Type B pancreatic cell (in vitro differentiated cells): ENCODE measurements at regions not wholly inside any gene's neighbourhood (a gene's known extent, or its start where the extent isn't known, plus 50 kb on each side); places are given as distances from the start of the nearest gene placed in this dataset.

ENCODE experiments used
- DNase-seq: peaks from one replicate; pipeline ENCODE4 v3.0.0; 2021; ENCODE audit warnings: mixed read lengths; ENCODE audit not compliant: unreplicated experiment; ENCODE audit errors: extremely low spot score
- H3K27ac Mint-ChIP-seq: 2 replicates; pipeline ENCODE4 v1.8.0; 2021; ENCODE audit warnings: mild to moderate bottlenecking, mixed read lengths
- H3K27me3 Mint-ChIP-seq: 2 replicates; pipeline ENCODE4 v1.8.0; 2021; ENCODE audit warnings: mixed read lengths
- H3K36me3 Mint-ChIP-seq: 2 replicates; pipeline ENCODE4 v1.8.0; 2021; ENCODE audit warnings: mixed read lengths
- H3K4me1 Mint-ChIP-seq: one replicate; pipeline ENCODE4 v1.8.0; 2021; ENCODE audit warnings: mixed read lengths; ENCODE audit not compliant: unreplicated experiment
- H3K4me3 Mint-ChIP-seq: 2 replicates; pipeline ENCODE4 v1.8.0; 2021; ENCODE audit warnings: mild to moderate bottlenecking, mixed read lengths
- H3K9me3 Mint-ChIP-seq: 2 replicates; pipeline ENCODE4 v1.8.0; 2021; ENCODE audit warnings: mixed read lengths
- CTCF ChIP-seq: fragments of 200-600 bp; sonication (generic); conservative IDR thresholded peaks from 2 replicates; pipeline ENCODE4 v1.5.0; 2021; ENCODE audit warnings: antibody characterized with exemption, mild to moderate bottlenecking

DNA sequence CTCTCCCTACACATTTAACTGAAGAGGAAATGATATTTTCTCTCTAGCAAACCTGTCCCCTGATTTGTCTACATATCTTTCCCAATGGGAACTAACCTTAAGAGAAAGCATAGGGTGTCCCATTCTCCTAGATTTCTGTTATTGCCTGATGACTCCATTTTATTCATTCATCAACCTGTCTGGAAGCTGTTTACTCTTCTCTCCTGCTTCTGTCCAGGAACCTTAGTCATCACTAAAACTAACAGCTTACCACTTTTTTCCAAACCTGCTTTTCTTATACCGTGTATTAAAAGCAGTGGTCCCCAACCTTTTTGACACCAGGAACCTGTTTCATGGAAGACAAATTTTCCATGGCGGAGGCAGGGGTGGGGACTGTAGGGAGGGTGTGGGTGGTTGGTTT is 473.3 kb upstream of the PCDH15 start:
- no peak for TF ChIP-seq CTCF
- Mint-ChIP-seq H3K9me3 (no peaks in the 10 kb centered on the region), H3K4me3 (no peak overlapping the region), H3K4me1 (no peaks in the 10 kb centered on the region), H3K27me3 (no peaks in the 10 kb centered on the region), H3K36me3 (no peaks in the 10 kb centered on the region), H3K27ac (no peak overlapping the region)
- no peak for DNase-seq

GRCh38 chr10:55273946-55274345 is 472.9 kb upstream of the PCDH15 start:
- no peak overlapping the region for H3K4me3 Mint-ChIP-seq
- no peak for DNase-seq
- no peak for TF ChIP-seq CTCF
- H3K9me3 Mint-ChIP-seq, result no peaks in the 10 kb centered on the region
- no peak overlapping the region for H3K27ac Mint-ChIP-seq
- no peaks in the 10 kb centered on the region for H3K27me3 Mint-ChIP-seq
- H3K36me3 Mint-ChIP-seq, result no peaks in the 10 kb centered on the region
- H3K4me1 Mint-ChIP-seq, result no peaks in the 10 kb centered on the region

- no peaks in the 10 kb centered on the region for H3K9me3 Mint-ChIP-seq
- no peaks in the 10 kb centered on the region for H3K27me3 Mint-ChIP-seq
- H3K4me3 Mint-ChIP-seq, result no peak overlapping the region
- no peaks in the 10 kb centered on the region for H3K36me3 Mint-ChIP-seq
- no peak for TF ChIP-seq CTCF
- H3K4me1 Mint-ChIP-seq, result no peaks in the 10 kb centered on the region
- no peak overlapping the region for H3K27ac Mint-ChIP-seq
- DNase-seq, result no peak
Observed at GRCh38 chr10:55272886-55273285, 471.9 kb upstream of the PCDH15 start.

DNA sequence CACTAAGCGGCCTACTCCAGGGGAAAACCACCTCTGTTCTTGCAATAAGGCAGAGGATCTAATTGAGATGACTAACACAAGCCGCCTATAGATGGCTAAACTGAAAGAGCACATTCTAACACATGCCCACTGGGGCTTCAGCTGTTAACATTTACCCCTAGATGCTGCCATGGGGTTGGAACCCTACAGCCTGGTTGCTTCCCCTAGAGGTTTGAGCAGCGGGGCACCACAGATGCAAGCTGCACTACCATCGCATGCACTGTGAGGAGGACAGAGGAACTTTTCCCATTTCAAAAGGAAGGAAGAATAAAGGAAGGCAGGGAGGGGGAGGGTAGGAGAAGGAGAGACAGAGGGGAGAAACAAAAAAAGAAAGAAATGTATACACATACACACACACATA is 465.8 kb upstream of the PCDH15 start:
- Mint-ChIP-seq H3K4me1 (no peaks in the 10 kb centered on the region), H3K9me3 (no peaks in the 10 kb centered on the region), H3K27ac (no peak overlapping the region), H3K36me3 (no peaks in the 10 kb centered on the region), H3K27me3 (no peaks in the 10 kb centered on the region), H3K4me3 (no peak overlapping the region)
- TF ChIP-seq CTCF, result no peak
- DNase-seq, result no peak

DNA sequence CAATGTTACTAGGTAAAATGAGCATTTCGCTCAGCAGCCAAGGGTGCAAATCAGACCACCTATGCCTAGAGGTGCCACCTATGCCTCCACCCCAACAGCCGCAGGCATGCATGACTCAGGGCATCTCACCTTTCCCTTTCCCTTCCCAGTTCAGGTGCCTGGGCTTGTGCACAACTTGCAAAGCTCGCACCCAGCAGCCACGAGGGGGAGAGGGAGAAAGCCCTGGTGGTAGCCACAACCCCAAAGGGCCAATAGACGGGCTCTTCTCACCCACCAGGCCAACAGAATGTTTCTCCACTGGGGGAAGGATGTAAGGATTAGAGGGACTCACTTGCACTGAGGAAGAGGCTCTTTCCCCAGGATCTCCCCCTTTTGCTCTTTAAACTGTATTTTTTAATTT is 462.3 kb upstream of the PCDH15 start:
- DNase-seq, result no peak
- Mint-ChIP-seq H3K9me3 (no peaks in the 10 kb centered on the region), H3K27me3 (peaks cover 4% of the 10 kb centered on the region), H3K27ac (no peak overlapping the region), H3K36me3 (no peaks in the 10 kb centered on the region), H3K4me1 (no peaks in the 10 kb centered on the region), H3K4me3 (no peak overlapping the region)
- TF ChIP-seq CTCF, result no peak

GRCh38 chr10:55242544-55242943 is 441.5 kb upstream of the PCDH15 start:
- no peaks in the 10 kb centered on the region for H3K4me1 Mint-ChIP-seq
- no peak overlapping the region for H3K4me3 Mint-ChIP-seq
- no peaks in the 10 kb centered on the region for H3K36me3 Mint-ChIP-seq
- TF ChIP-seq CTCF, result no peak
- DNase-seq, result no peak
- H3K27ac Mint-ChIP-seq, result no peak overlapping the region
- no peaks in the 10 kb centered on the region for H3K9me3 Mint-ChIP-seq
- H3K27me3 Mint-ChIP-seq, result no peaks in the 10 kb centered on the region
